Stimulated activated CD8-positive, alpha-beta memory T cell treated with anti-CD3 and anti-CD28 coated beads, Interleukin-15, amount 100 ng/mL, for 48 hours (primary cell): ENCODE measurements at regions not wholly inside any gene's neighbourhood (a gene's known extent, or its start where the extent isn't known, plus 50 kb on each side); places are given as distances from the start of the nearest gene placed in this dataset.

Experiments
- DNase-seq, 2 donors: peaks; one replicate each; pipeline ENCODE4 v3.0.0-alpha.2; 2020; ENCODE audit warnings: low read depth in 2 of 2

GRCh38 chr18:72470391-72470790 lies 73.8 kb downstream of the CBLN2 start:
- DNase-seq: no peak

DNA sequence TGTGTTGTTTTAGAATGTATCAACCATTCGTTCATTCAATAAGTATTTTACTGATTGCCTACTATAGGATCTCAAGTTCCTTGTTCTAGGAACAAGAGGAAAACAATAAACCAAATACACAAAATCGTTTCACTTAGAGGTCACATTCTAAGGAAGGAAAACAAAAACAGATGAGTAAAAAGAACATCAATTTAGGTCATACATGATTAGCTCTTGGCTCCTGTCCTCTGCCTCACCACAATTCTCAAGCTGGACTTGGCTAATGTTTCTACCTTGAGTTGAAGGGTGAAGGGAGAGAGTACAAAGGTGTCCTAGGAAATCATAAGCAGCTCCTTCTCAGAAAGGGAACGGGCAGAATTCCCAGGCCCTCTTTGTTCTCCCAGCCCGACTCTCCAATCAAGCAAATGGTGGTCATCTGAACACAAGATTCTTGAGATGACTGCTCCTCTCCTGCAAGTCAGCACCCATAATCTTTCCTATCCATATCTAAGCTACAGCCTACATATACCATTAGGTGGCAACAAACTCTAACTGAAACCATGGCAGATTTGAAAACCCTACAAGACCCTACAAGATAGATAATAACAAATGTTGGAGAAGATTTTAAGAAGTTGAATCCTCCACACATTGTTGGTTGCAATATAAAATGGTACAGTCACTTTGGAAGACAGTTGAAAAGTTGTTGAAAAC lies 76.0 kb downstream of the CBLN2 start:
- no peak for DNase-seq

- DNase-seq: no peak
Measured at GRCh38 chr18:72460210-72460680, 83.9 kb downstream of the CBLN2 start.

DNA sequence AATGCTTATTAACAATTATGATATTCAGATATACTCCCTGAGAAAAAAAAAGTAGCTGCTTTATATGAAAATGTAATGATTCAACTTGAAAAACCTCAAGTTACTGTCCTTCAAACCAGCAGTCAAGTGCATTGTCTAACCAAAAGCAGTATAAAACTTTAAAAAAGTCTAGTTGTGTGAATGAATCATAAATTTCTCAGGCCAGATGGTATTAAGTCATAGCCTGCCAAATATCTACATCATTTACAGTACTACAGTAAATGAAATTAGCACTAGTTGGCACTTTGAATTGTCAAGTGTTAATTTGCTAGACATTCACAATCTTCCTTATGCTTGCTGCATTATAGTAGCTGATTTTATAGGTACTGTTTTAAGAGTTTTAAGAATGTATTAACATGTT lies 85.9 kb downstream of the CBLN2 start:
- DNase-seq: no peak

- no peak for DNase-seq
Measured at GRCh38 chr18:72456802-72457201, 87.3 kb downstream of the CBLN2 start.

- DNase-seq: no peak
Measured at GRCh38 chr18:72452328-72452727, 91.8 kb downstream of the CBLN2 start.

GRCh38 chr18:72444798-72445155 lies 99.4 kb downstream of the CBLN2 start:
- DNase-seq: no peak

- DNase-seq: no peak
Measured at GRCh38 chr18:72444111-72444797, 99.9 kb downstream of the CBLN2 start.

DNA sequence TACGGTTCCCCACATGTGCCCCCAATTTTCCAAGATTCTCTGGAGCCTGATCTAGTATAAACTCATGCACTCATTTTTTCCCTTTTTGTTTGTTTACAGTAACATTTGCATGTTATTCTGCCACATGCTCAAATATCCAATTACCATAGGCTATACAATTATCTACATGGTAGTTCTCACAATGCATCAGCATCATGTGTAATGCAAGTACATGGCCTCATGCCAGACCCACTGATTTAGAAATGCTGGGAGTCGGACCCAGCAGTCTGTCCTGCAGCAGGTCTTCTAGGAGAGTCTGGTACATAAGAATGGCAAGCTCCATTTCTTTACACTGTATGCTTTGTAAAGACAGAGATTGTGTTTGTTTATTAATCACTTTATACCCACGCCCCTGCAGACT lies 107.7 kb downstream of the CBLN2 start:
- DNase-seq: no peak

- no peak for DNase-seq
Measured at GRCh38 chr18:72433756-72434155, 110.4 kb downstream of the CBLN2 start.

DNA sequence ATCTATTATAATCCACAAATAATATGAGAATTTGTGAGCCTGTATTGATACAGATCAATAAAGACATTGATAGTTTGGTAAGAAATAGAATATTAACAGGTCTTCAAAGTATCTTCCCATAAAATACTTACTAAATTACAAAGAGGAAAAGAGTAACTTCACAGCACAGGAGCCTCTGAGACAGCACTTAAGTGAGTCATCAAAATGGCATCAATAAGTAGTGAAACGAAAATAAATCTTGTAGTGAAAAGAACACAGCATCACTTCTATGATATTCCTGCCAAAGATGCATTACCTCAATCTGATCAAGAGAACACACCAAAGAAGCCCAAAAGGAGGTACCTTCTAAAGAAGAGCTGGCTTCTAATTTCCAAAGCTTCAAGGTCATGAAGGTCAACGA lies 116.4 kb downstream of the CBLN2 start:
- DNase-seq: no peak

- DNase-seq: no peak
Measured at GRCh38 chr18:72419914-72420313, 124.2 kb downstream of the CBLN2 start.

DNA sequence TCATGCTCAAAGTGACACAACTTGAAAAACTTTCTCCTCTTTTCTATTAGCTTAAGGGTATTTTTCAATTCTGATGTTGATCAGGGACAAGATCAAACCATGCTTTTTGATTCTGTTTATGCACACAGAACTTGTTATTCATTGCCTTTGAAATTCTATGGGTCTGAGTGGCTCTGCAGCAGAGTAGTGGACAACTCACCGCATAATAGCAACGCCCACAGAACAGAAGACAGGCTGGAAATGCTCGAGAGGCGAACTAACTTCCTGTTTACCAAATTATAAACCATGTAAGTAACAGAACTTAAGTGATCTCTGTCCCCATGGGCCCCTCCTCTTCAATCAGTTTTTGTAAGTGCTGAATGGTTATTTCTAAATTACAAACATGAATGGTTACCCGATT lies 131.2 kb downstream of the CBLN2 start:
- DNase-seq: no peak

- no peak for DNase-seq
Measured at GRCh38 chr18:72411261-72411660, 132.9 kb downstream of the CBLN2 start.

DNA sequence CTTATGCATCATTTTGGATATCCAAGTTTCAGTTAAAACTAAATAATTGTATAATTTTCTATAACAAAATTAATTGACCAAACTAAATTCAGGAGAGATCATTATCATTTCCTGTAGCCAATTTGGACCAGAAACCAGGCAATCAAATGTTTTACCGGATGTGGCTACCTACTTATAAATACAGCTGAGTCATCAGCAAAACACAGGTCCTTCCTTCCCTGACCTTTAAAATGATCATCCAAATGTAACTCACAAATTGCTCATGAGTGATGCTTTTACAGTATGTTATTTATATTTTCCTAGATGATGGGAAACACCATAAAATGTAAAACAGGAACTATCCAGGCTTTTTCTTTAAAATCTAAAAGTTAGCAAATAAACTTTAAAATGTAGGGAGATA lies 133.7 kb downstream of the CBLN2 start:
- DNase-seq: no peak

GRCh38 chr18:72409903-72410302 lies 134.2 kb downstream of the CBLN2 start:
- DNase-seq: no peak

DNA sequence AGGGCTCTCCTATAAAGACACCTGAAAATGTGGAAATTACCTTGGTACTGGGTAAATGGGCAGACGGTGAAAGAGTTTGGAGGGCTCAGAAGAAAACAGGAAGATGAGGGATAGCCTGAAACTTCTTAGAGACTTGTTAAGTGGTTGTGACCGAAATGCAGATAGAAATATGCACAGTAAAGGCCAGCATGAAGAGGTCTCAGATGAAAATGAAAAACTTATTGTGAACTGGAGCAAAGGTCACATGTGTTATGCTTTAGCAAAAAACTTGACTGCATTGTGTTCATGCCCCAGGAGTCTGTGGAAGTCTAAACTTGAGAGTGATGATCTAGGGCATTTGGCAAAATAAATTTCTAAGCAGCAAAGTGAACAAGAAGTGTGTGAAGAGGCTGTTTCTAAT lies 137.1 kb downstream of the CBLN2 start:
- DNase-seq: no peak

DNA sequence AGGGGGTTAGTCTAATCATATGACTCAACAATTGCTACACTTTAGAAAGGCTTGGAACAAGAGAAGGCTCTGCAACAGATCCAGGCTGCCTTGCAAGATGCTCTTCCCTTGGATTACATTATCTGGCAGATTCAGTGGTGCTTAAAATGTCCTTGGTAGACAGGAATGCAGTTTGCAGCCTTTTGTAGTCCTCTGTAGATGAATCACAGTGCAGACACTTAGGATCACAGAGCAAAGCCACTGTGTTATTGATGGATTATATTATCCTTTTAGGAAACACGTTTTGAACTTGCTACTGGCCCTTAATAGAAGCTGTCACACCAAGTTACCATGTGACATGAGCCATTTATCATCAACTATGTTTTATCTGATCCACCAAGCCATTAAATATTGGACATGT lies 152.2 kb downstream of the CBLN2 start:
- DNase-seq: no peak

- DNase-seq: no peak
Measured at GRCh38 chr18:72391427-72391826, 152.7 kb downstream of the CBLN2 start.

DNA sequence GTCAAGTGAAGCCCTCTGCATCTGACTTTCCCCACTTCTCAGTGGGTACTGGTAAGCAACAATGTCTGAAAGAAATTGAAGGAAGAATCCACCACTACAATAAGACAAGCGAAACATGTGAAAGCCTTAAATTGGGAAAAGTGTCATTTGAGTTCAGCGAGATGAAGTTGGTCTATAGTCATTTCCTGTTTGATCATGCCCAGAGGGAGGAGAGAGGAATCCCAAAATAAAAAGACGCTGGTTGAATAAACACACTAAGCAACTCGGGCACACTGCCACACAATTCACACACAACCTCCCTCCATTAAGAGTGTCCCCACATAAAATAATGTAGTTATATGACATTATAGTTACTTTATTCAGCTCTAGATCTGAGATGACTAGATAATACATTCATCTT lies 166.1 kb downstream of the CBLN2 start:
- DNase-seq: no peak

DNA sequence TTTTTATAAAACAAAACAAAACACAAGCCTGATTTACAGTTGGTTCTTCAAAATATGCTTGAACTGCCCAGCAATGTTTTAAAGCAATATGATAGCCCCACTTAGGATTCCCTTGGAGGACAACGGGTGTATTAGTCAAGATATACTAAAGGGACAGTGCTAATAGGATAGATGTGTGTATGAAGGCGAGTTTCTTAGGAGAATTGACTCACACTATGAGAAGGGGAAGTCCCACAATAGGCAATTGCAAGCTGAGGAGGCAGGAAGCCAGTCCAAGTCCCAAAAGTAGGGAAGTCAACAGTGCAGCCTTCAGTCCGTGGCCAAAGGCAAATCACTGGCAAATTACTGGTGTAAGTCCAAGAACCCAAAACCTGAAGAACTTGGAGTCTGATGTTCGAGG lies 167.9 kb downstream of the CBLN2 start:
- no peak for DNase-seq

DNA sequence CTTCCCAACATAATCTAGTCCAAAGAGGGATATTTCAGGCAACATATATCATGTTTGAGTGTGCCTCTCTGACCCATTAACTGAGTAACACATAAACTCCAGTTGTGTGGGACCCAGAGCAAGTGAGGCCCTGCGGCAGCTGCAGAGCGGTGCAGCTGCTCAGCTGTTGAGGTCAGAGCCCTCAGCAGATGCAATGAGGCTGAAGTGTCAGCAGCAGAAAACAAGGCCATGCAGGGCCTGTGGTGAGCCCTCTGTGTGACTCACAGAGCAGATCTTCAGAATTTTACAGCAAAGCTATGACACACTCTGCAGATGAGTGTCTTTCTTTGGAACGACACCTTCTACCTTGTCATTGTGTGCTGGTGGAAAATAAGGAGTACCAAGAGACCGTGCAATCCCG lies 168.5 kb downstream of the CBLN2 start:
- no peak for DNase-seq

- DNase-seq: no peak
Measured at GRCh38 chr18:72372076-72372475, 172.1 kb downstream of the CBLN2 start.

- DNase-seq: no peak
Measured at GRCh38 chr18:72368308-72368707, 175.8 kb downstream of the CBLN2 start.
